ENCODE measurements at regions not wholly inside any gene's neighbourhood (a gene's known extent, or its start where the extent isn't known, plus 50 kb on each side); places are given as distances from the start of the nearest gene placed in this dataset.

- no TSS peak for BruUV-seq (replicated peaks)
- intact Hi-C loops (cut with micrococcal nuclease): no loop called here
- CTCF ChIA-PET: no interaction called here
Observed at GRCh38 chr16:51434567-51435198, 283.6 kb upstream of the SALL1 start.

DNA sequence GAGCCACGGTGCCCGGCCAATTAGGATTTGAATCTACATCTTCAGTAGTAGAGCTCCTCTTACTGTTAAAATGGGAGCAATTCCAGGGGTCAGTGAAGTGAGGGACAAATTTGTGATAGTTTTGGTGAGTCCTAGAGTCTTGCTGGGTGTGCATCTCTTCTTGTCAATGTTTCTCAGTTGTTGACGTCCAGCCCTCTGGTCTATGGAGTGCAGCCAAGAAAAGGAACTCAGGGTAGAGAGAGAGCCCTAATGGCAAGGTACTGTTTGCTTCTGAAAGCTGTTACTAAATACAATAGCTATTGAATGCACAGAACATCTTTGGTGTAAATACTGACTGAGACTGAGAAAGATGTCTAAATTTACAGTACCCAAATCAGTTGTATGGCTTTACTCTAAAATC, 282.5 kb upstream of the SALL1 start:
- ChIA-PET RAD21 (ENCODE audit: low non-redundant PET in 1 of 2, low total read pairs in 2 of 2, uncharacterized antibody in 2 of 2, unreplicated experiment in 2 of 2) (no interaction called here), CTCF (no interaction called here), POLR2A (no interaction called here)
- Histone ChIP-seq H3K4me3 (replicated peaks in 1 of 2; ENCODE audit: low read depth in 1 of 2, low read length in 2 of 2) (no peak overlapping the region), H3K9me2 (ENCODE audit: insufficient read depth) (no peaks in the 10 kb centered on the region), H3K36me3 (ENCODE audit: control insufficient read depth in 1 of 2, insufficient read depth in 2 of 2, low read length in 2 of 2) (no peaks in the 10 kb centered on the region), H3K27ac (ENCODE audit: low read depth, low read length) (no peak overlapping the region), H4K20me1 (ENCODE audit: insufficient read depth) (no peaks in the 10 kb centered on the region), H3K9ac (ENCODE audit: low read length) (no peak overlapping the region), H3K9me3 (ENCODE audit: control insufficient read depth in 1 of 2, insufficient read depth in 1 of 2, low read depth in 1 of 2, low read length in 2 of 2) (peaks cover 0 to 21% of the 10 kb centered on the region in 2 experiments; a peak in 2 of 4 replicates), H3K4me2 (ENCODE audit: low read length) (no peak overlapping the region), H3K4me1 (ENCODE audit: control insufficient read depth in 1 of 2, insufficient read depth in 2 of 2, low read length in 2 of 2) (no peaks in the 10 kb centered on the region), H3K27me3 (ENCODE audit: insufficient read depth, low read length) (no peaks in the 10 kb centered on the region), H3K79me2 (ENCODE audit: insufficient read depth, low read length) (no peaks in the 10 kb centered on the region), H2AFZ (ENCODE audit: low read depth, low read length, poor library complexity, severe bottlenecking) (no peak overlapping the region)
- intact Hi-C loops (cut with micrococcal nuclease): no loop called here
- no peak for DNase-seq (ENCODE audit: low read depth, low spot score)
- TF ChIP-seq JUND (IDR thresholded peaks at IDR 0.05): no peak
- no peak for TF ChIP-seq FOSL1 (IDR thresholded peaks at IDR 0.05; ENCODE audit: low read depth)
- TF ChIP-seq, protein P1, sequence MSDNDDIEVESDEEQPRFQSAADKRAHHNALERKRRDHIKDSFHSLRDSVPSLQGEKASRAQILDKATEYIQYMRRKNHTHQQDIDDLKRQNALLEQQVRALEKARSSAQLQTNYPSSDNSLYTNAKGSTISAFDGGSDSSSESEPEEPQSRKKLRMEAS (IDR thresholded peaks at IDR 0.05): no peak
- TF ChIP-seq ELF1 (IDR thresholded peaks at IDR 0.05; ENCODE audit: borderline replicate concordance, low read depth): no peak
- TF ChIP-seq SRF (IDR thresholded peaks at IDR 0.05; ENCODE audit: low read depth): no peak
- no peak for TF ChIP-seq RAD21 (IDR thresholded peaks at IDR 0.05; ENCODE audit: low read depth)
- TF ChIP-seq YY1 (IDR thresholded peaks at IDR 0.05; ENCODE audit: extremely low read depth, insufficient replicate concordance, low read depth, low read length): no peak
- TF ChIP-seq, protein P2, sequence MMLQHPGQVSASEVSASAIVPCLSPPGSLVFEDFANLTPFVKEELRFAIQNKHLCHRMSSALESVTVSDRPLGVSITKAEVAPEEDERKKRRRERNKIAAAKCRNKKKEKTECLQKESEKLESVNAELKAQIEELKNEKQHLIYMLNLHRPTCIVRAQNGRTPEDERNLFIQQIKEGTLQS (IDR thresholded peaks at IDR 0.05): no peak
- no peak for TF ChIP-seq CBX3 (IDR thresholded peaks at IDR 0.05; ENCODE audit: low read depth)
- TF ChIP-seq POLR2A (IDR thresholded peaks at IDR 0.05; ENCODE audit: borderline replicate concordance, extremely low read depth, insufficient read depth, insufficient read length): no peak
- no peak for TF ChIP-seq EGR1 (IDR thresholded peaks at IDR 0.05; ENCODE audit: low read depth)
- TF ChIP-seq POLR2AphosphoS5 (IDR thresholded peaks at IDR 0.05; ENCODE audit: low read depth, low read length): no peak
- TF ChIP-seq, protein P3, sequence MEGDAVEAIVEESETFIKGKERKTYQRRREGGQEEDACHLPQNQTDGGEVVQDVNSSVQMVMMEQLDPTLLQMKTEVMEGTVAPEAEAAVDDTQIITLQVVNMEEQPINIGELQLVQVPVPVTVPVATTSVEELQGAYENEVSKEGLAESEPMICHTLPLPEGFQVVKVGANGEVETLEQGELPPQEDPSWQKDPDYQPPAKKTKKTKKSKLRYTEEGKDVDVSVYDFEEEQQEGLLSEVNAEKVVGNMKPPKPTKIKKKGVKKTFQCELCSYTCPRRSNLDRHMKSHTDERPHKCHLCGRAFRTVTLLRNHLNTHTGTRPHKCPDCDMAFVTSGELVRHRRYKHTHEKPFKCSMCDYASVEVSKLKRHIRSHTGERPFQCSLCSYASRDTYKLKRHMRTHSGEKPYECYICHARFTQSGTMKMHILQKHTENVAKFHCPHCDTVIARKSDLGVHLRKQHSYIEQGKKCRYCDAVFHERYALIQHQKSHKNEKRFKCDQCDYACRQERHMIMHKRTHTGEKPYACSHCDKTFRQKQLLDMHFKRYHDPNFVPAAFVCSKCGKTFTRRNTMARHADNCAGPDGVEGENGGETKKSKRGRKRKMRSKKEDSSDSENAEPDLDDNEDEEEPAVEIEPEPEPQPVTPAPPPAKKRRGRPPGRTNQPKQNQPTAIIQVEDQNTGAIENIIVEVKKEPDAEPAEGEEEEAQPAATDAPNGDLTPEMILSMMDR (IDR thresholded peaks at IDR 0.05 in 2 of 3, conservative IDR thresholded peaks at IDR 0.05 in 1 of 3; ENCODE audit: borderline replicate concordance in 1 of 3, insufficient read depth in 1 of 3, low read depth in 2 of 3, low read length in 2 of 3): no peak
- TF ChIP-seq SP1 (IDR thresholded peaks at IDR 0.05; ENCODE audit: low read depth): no peak
- TF ChIP-seq SIN3A (IDR thresholded peaks at IDR 0.05; ENCODE audit: low read depth): no peak
- BruUV-seq (replicated peaks): no TSS peak
- no peak for ATAC-seq

More at GRCh38 chr16:51434567-51435198, 283.6 kb upstream of the SALL1 start:
- ATAC-seq (no peak), DNase-seq (ENCODE audit: low read depth, low spot score) (no peak)
- H3K27me3 ChIP-seq (ENCODE audit: insufficient read depth, low read length): no peaks in the 10 kb centered on the region
- H3K4me3 ChIP-seq (replicated peaks in 1 of 2; ENCODE audit: low read depth in 1 of 2, low read length in 2 of 2): no peak overlapping the region
- no peaks in the 10 kb centered on the region for H3K4me1 ChIP-seq (ENCODE audit: control insufficient read depth in 1 of 2, insufficient read depth in 2 of 2, low read length in 2 of 2)
- no peaks in the 10 kb centered on the region for H3K9me2 ChIP-seq (ENCODE audit: insufficient read depth)
- peaks cover 0 to 16% of the 10 kb centered on the region in 2 experiments; a peak in 2 of 4 replicates for H3K9me3 ChIP-seq (ENCODE audit: control insufficient read depth in 1 of 2, insufficient read depth in 1 of 2, low read depth in 1 of 2, low read length in 2 of 2)
- no peak overlapping the region for H3K27ac ChIP-seq (ENCODE audit: low read depth, low read length)
- RAD21 ChIA-PET (ENCODE audit: low non-redundant PET in 1 of 2, low total read pairs in 2 of 2, uncharacterized antibody in 2 of 2, unreplicated experiment in 2 of 2): no interaction called here
- H3K4me2 ChIP-seq (ENCODE audit: low read length): no peak overlapping the region
- no peaks in the 10 kb centered on the region for H3K79me2 ChIP-seq (ENCODE audit: insufficient read depth, low read length)
- POLR2A ChIA-PET: no interaction called here
- H3K9ac ChIP-seq (ENCODE audit: low read length): no peak overlapping the region
- H2AFZ ChIP-seq (ENCODE audit: low read depth, low read length, poor library complexity, severe bottlenecking): no peak overlapping the region
- no peaks in the 10 kb centered on the region for H3K36me3 ChIP-seq (ENCODE audit: control insufficient read depth in 1 of 2, insufficient read depth in 2 of 2, low read length in 2 of 2)
- no peak for TF ChIP-seq FOSL1 (IDR thresholded peaks at IDR 0.05; ENCODE audit: low read depth)
- no peak for TF ChIP-seq RAD21 (IDR thresholded peaks at IDR 0.05; ENCODE audit: low read depth)
- no peak for TF ChIP-seq POLR2A (IDR thresholded peaks at IDR 0.05; ENCODE audit: borderline replicate concordance, extremely low read depth, insufficient read depth, insufficient read length)
- TF ChIP-seq ZFX (IDR thresholded peaks at IDR 0.05): no peak
- no peak for TF ChIP-seq JUND (IDR thresholded peaks at IDR 0.05)
- no peak for TF ChIP-seq CBX3 (IDR thresholded peaks at IDR 0.05; ENCODE audit: low read depth)
- TF ChIP-seq EZH2phosphoT487 (IDR thresholded peaks at IDR 0.05; ENCODE audit: borderline replicate concordance): no peak
- no peak for TF ChIP-seq CEBPB (IDR thresholded peaks at IDR 0.05; ENCODE audit: low read depth)
- no peak for TF ChIP-seq SRF (IDR thresholded peaks at IDR 0.05; ENCODE audit: low read depth)
- no peak for TF ChIP-seq ELF1 (IDR thresholded peaks at IDR 0.05; ENCODE audit: borderline replicate concordance, low read depth)
- no peak for TF ChIP-seq EGR1 (IDR thresholded peaks at IDR 0.05; ENCODE audit: low read depth)
- TF ChIP-seq EZH2 (IDR thresholded peaks at IDR 0.05): no peak
- no peaks in the 10 kb centered on the region for H4K20me1 ChIP-seq (ENCODE audit: insufficient read depth)
